HG03196 (cell line): ENCODE measurements at regions not wholly inside any gene's neighbourhood (a gene's known extent, or its start where the extent isn't known, plus 50 kb on each side); places are given as distances from the start of the nearest gene placed in this dataset.

ENCODE experiments used
- ATAC-seq: cut with Tn5 transposase; IDR thresholded peaks from one replicate; pipeline ENCODE4 v1.9.1; 2021; ENCODE audit not compliant: unreplicated experiment

DNA sequence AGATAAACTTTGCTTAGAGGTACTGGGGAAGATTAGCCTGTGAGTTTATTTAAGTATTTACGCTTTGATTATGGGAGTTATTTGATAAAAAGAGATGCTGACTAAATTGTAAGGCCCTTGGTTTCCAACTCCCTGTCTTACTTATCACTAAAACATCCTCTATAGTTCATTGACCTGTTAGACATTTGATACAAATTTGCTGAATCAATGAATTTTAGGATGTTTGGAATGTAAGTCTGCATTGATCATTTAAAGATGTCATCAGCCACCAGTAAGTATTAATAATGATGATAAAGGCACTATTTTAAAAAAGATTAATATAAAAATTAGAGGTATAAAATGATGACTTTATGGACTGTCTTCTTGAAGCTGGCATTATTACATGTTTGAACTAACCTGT lies 340.6 kb downstream of the SPRY1 start:
- ATAC-seq, result no peak

DNA sequence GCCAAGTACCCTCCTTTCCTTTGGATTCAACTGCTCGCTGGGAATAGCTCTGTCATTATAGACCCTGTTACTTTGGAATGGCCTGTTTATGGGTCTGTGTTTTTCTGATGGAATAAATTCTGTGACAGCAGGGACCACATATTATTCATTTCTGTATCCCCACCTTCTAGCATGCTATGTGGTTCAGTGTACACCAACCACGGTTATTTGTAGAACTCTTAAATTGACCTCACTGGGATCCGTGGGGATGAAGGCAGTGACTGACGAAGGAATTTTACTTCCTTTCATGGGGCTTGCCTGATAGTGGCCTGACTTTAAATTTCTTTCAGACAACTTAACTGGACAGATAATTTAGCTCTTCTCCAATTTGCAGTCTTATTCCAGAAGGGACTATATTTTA lies 343.2 kb downstream of the SPRY1 start:
- no peak for ATAC-seq

DNA sequence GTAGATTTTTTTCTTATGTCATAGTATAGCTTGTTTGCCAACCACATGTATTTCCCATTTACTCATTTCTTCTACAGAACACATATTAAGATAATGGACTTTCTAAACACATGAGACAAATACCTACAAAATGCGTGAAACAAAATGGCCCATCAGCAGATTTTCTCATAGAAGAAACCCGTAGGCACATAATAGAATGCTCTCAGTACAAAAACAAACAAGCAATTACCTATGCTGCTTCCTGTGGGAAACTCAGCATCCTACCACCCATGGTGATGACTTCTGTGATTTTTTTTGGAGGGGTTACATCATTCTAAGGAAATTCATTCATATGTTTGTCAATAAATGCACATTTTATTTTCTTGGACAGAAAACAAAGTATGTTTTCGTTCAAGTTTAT lies 343.6 kb downstream of the SPRY1 start:
- no peak for ATAC-seq

DNA sequence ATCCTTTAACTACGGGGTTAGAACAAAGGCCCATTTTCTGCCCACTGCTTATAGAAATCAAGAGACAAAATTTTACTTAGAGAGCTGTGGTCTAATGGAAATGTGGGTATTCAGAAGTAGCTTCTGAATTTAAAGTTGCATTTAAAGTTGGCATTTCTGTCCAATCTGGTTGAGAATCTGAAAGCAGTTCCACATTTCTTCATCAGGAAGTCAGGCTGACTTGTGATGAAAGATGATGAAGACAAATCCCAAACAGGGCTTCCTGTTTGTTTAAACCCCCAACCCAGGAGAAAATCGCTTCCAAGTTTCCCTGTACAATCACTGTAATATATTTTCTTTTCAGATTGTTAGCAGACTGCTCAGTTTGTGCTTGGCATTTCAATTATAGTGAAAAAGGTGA lies 345.3 kb downstream of the SPRY1 start:
- no peak for ATAC-seq

DNA sequence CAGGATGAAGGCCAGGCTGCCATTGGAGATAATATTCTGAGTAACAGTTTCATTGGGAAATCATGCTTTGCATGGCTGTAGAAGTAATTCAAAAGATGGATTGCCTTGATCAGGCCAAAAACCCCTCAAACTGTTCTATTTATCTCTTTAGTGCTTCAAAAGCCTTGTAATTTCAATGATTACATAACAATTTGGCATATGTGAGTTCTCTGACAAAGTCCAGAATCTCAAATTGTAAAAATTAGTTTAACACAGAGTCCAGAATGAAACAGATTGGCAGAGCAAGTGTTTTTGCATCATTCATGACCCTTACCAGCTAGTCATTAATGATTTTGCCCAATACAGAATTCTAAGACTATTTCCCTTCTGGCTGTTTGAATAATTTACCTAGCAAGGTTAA lies 347.3 kb downstream of the SPRY1 start:
- no peak for ATAC-seq

DNA sequence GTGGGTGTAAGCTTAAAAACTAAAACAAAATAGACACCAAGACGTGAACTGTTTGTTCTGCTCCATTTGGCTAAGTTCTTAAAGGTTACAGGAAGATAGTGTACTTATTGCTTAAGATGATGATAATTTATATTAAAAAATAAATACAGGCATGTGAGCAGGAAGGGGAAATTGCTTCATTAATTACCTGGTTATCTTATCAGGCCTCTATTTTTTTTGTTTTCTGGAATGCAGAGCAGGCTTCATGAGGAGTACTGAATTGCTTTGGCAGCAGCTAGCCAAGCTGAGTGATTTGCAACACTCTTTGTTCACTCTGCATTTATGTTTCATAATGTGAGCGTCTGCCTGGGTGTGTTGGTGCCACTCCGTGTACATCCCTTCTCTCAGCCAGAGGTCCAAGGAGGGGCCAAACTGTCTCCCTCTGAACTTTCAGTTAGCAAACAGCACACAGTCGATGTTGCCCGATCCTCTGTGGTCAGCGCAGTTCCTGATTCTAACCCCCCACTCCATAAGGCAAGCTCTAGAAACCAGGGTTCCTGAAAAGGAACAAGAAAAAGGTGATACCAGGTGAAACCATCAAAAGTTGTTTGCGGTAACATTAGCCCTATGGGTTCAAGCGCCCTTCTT lies 348.2 kb downstream of the SPRY1 start:
- ATAC-seq, result no peak

DNA sequence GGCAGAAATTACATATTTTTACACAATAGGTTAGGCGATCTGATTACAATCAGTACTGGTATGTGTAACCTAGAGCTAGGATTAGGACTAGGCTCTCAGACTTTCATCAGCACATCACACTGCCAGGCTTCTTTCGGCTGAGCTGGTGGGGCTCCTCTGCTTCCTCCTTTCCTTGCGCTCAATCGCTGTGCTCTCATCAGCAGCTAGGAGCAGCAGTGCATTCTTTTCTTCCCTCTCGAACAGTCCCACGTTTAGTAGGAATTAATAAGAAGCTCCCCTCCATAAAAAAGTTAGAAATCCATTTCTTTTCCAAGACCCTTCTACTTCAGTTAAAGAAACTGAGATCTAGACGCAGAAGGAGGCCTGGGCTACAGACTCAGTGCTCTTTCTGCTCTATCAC lies 350.4 kb downstream of the SPRY1 start:
- ATAC-seq, result no peak

DNA sequence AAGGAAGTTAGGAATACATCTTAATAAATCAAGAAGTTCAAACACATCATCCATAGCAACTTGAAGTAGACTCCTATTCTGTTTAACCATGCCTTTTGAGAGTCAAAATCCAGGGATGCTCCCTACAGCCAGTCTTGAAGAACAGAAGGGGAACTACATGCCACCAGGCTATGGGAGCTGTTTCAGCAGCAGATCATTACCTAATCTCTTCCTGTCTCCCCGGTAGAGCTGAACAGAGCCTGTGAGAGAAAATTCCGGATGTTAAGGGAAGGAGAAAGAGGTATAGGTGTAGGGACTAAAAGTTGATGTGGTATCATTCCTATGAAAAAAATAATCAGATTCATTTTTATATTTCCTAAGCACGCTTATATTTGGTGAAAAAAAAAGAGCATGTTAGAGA lies 352.2 kb downstream of the SPRY1 start:
- ATAC-seq, result no peak

DNA sequence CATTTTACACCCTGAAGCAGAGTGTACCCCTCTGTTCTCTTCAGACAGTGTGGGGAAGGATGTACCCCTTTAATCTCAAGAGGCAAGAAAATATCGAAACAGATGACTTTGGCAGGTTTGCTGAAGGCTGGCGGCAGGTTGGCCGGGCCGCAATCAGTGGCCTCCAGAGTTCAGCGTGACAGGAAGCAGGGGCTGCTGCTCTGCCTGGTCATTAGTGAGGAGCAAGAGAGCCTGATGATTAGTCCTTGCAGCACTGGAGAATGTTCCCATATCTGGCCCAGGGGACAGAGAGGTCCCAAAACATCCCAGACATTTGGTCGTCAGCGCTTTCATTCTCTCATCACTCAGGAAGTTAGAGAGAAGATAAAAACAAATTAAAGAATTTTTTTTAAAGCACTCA lies 352.8 kb downstream of the SPRY1 start:
- no peak for ATAC-seq

DNA sequence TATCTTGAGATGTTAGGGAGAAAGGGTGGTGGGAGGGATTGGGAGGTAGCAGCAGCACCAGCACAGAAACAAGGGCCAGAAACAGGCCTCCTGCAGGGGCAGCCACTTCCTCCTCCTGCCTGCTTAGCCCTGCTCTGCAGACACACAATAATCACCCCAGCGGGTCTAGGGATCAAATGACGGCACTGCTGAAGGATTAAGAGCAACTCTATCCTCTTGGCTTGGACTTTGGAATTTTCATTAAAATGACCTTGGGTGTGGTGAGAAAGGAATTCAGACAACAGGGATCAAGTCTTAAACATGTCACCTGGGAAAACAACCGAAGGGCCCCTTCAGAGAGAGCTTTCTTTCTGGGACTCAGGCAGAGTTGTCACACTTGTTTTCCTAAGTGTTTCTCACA lies 353.4 kb downstream of the SPRY1 start:
- ATAC-seq, result no peak

DNA sequence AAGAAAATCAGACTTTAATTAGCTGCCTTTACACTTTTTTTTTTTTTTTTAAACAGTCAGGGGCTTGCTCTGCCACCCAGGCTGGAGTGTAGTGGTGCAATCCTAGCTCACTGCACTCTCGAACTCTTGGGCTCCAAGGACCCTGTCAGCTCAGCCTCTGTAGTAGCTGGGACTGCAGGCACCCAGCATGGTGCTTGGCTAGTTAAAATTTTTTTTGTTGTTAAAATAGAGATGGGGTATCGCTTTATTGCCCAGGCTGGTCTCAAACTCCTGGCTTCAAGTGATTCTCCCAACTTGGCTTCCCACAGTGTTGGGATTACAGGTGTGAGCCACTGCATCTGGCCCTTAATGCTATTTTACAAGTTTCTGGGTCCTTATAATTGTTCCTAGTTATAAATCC lies 359.1 kb downstream of the SPRY1 start:
- ATAC-seq, result no peak

DNA sequence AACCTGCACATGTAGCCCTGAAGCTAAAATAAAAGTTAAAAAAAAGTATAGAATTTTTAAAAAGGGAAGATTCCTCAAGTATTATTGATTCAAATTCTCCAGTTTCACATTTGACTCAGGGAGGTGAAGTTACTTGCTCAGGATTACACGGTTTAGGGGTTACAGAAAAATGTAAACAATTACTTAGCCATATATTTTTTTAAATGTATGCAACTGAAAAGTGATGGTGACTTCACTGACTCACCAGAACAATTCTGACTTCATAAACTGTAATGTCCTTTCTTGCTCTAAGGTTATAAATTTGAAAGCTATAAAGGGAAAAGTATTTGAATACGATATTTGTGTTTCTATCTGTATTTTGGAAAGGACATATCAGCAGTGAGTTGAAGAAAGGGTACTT lies 371.2 kb downstream of the SPRY1 start:
- no peak for ATAC-seq

DNA sequence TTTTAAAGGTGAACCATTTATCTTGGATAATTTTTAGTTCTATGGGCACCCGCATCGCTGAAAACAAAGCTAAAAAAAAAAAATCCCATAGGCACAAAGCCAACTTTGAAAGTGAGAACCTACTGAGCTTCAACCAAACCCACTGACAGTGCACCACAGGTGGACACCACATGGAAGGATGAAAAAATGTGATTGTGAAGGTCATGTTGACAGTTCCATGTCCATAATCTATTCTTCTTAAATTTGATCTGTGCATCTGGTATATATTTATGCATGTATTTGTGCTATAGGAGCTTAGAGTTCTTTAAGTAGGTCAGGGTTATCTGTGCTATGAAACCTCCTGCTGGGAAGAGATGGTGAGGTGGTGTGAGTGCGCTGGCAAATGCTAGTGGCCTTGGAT lies 374.3 kb downstream of the SPRY1 start:
- no peak for ATAC-seq

DNA sequence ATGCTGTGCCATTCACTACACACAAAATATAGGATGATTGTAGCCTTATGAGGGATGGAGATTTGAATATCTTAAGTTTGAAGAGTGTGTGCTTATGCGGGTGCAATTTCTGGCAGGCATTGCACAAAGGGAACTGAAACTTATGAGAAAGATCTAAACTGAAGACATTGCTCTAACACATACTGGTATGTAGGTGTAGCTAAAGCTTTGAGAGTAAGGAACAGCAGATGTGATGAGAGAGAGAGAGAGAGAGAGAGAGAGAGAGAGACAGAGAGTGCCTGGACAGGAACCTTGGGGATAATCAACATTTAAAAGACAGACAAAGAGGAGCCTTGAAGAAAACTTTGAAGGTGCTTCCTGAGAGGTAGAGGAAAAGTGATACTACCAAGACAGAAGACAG lies 379.7 kb downstream of the SPRY1 start:
- peak; percentile 98 for ATAC-seq

DNA sequence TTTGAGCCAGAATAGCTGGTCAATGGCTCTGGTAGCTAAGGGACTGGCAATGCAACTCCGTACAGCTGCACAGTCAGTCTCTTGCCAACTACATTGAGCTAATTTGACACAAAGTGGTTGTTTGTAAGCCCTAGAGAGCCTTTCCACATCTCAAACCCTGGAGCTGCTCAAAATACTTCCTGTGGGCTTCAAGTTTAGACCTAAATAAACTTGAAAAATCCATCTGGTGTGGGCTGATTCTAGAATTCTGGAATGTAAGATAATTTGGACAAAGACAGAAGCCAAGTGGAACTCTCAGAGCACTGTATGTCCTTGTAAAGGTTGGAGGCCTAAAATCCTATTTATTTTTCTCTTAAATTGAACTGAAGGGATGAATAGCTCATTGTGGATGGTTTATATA lies 380.8 kb downstream of the SPRY1 start:
- ATAC-seq, result no peak

DNA sequence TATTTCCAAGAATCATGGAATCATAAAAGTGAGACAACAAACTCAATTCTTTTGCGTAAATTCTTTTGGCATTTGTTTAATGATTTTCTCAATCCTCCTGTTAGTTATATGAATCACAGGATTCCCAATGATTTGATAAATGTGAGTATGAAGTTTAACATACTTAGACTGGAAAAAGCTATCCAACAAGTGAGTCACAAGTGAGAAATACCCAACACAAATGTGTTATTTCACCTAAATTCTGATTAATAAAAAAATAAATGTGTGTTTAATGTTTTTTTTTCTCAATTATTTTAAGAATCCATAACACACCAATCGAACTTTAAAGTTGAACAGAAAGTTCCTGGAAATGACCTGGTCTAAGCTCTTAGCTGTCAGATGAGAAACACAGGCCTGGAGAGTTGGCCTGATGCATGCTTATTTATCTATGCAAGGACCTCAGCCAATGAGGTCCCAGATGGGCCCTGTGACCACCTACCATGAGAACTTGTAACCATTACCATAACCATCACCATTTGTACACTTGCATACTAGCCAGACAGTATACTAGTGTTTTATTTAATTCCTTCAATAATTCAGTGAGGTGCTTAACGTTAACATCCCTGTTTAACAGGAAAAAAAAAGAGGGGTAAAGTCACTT lies 386.7 kb downstream of the SPRY1 start:
- no peak for ATAC-seq

DNA sequence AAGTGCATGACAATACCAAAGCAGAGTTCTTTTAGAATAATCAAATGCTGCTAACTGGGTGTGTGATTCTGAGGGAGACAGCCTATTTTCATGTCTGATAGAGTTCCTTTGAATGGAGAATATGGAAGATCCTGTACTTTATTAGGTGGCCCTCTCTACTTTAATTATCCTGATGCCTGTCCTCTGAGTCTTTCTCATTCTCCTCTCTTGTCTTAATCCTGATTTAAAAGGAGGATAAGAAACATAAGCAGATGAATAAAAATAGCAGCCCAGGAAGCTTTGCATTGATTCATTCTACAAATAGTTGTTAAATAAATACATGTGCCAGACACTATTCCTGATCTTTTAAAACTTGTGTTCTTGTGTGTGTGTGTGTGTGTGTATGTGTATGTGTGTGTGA lies 387.3 kb downstream of the SPRY1 start:
- ATAC-seq, result no peak

DNA sequence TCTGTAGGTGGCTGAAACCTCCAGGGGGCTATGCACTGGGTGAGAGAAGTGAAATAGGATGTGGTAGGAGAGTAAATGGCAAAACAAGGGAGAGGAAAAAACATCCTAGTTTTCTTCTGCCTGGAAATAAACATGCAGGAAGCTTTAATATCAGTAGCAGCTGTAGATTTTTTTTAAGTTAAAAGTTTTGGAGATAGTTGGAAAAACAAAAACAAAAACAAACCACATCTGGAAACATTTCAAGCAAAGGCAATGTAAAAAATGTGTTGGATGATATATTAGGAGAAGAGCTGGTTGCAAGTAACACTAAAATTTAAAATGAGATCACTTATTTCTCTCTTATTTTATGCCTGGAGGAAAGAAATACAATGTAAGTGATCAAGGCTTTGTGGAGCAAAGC lies 388.0 kb downstream of the SPRY1 start:
- ATAC-seq, result no peak

DNA sequence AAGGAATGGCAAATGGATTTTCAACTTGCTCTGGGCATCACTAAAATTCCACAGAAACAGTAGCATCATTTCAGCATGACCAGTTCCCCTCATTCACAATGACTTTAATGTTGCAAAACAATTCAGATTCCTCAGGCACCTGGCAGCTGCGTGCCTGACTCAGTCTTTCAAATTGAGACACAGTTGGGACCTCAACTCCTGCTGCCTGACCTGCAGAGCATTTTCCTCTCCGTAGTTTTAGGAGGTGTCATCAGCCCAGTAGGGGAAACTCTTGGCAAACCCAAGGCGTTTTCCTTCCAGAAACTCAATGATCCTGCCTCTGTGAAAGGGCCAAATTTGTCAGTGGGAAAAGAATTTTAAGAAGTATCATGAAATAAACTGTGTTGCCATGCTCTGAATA lies 388.9 kb downstream of the SPRY1 start:
- ATAC-seq, result no peak

DNA sequence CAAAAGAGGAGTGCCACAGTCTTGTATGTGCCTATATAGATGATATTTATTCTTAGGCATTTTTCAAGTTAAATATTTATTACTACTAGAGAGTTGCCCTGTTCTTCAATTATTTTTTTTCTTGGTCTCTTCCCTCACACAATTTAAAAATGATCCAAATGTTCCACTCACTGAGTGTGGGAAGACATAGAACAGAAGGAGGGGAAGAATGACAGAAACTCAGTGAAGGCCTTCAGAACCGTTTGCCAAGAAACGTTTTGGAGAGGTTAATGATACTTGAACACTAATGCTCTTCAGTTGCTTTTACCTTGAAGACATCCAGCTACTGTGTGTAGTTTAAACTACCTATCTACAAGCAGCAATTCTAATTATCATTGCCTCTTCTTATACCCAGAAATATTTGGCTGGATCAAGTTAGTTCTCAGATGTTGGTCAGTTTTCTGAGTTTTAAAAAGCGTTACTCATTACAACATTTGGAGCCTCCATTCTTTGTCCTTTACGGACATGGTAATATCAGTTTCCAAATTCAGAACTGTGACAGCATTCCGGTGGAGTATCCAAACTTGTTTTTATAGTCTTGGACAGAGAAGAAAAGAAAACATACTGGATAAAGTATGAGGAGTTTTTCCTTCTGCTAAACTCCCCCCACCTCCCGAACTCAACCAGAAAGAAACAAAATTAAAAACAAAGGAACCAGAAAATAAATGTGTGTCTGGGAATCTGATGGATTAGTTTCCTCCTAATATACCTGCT lies 389.7 kb downstream of the SPRY1 start:
- ATAC-seq, result no peak

DNA sequence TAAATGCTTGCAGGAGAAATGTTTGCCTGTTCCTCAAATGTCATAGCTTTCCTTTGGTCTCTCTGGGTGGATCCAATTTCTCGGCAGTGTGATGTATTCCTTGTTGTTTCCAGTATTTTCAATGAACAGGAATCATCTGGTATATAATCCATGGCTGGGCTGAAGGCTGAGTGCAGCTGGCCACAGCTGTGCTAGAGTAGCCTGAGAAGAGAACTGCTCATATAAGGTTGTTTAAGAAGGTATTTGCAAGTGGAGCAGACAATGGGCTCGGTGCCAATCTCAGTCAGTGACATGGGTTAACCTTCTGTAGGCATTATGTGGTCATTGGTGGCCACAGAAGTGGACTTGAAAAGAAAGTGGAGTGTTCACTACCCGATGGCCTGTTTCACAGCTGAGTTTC lies 390.3 kb downstream of the SPRY1 start:
- ATAC-seq, result no peak

DNA sequence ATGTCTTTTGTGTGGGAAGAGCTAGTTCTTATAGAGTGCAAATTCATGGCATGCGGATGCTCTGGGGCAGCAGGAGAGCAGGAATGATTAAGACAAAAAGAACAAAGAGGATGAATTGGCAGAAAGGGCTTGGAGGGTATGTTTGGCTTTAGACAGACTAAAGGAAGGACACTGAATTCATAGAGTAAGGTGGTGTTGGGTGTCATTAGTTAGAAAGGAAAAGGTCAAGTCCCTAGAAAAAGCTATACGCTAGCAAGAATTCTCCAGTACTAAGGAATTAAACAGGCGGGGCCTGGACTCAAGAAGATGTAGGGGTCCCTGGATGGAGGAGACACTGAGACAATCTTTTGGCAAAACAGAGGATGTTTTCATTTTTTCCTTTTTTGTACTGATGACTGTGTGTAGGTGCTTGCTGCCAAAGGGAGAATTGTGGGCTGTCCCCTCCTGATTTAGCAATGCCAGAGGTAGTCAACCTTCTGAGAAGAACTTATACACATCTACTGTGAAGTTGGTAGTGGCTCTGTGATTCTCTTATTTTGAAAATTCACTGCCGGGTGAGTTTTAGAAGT lies 391.0 kb downstream of the SPRY1 start:
- ATAC-seq, result no peak
